AG09319 (cell line): ENCODE measurements at regions not wholly inside any gene's neighbourhood (a gene's known extent, or its start where the extent isn't known, plus 50 kb on each side); places are given as distances from the start of the nearest gene placed in this dataset.

Experiments used
- DNase-seq: peaks from one replicate; pipeline ENCODE4 v3.0.0-alpha.2; 2010; ENCODE audit warnings: low read depth; ENCODE audit errors: extremely low read depth
- TF ChIP-seq, protein P1 (sequence below): IDR thresholded peaks from 2 replicates; pipeline ENCODE4 v1.5.1; 2011; ENCODE audit warnings: low read depth, mild to moderate bottlenecking, inconsistent platforms, low read length, moderate library complexity

DNA sequence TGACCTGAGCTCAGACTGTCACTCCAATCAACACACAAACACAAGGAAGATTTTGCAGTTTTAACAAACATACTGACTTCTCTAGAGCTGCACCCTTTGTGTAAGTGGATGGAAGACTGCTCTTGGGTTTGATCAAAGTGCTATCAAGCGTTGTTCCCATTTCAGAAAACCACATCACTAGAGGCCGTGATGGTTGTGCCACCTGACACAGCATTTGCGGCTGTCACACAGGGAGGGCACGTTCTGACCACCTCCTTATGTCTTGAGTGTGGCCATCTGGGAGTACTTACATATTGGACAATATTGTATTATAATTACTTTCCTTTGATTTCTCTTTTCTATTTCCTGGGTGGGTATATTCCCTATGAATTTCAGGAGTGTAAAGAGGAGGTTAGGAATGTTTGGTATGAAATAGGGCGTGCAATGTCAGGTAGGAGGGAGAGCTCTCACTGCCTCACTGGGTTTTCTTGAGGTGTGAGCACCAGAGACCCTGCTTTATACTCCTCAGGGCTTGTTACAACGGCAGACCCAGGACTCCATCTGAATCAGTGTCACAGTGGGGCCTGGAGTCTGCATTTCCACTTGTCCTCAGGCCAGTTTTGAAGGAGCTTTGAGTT lies 74.3 kb downstream of the SYNE3 start:
- TF ChIP-seq, protein P1, sequence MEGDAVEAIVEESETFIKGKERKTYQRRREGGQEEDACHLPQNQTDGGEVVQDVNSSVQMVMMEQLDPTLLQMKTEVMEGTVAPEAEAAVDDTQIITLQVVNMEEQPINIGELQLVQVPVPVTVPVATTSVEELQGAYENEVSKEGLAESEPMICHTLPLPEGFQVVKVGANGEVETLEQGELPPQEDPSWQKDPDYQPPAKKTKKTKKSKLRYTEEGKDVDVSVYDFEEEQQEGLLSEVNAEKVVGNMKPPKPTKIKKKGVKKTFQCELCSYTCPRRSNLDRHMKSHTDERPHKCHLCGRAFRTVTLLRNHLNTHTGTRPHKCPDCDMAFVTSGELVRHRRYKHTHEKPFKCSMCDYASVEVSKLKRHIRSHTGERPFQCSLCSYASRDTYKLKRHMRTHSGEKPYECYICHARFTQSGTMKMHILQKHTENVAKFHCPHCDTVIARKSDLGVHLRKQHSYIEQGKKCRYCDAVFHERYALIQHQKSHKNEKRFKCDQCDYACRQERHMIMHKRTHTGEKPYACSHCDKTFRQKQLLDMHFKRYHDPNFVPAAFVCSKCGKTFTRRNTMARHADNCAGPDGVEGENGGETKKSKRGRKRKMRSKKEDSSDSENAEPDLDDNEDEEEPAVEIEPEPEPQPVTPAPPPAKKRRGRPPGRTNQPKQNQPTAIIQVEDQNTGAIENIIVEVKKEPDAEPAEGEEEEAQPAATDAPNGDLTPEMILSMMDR, result no peak
- no peak for DNase-seq

DNA sequence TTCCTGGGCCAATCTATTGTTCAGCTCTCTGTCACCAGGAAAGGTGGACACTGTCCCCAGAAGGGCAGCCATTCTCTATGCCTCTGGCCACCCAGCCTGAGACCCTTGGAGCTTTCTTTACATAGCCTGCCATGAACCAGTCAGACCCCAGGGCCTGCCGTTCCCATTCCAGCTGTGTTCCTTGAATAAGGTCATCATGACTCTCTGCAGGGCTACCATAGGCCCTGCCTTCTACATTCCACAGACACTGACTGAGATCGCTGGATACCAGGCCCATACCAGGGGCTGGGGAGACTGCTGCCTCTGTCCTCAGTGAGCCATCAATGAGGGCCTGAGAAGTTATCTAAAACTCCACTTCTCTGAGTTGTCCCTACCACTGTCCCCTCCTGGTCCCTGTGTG lies 75.5 kb downstream of the SYNE3 start:
- DNase-seq, result no peak
- TF ChIP-seq, protein P1, result no peak

DNA sequence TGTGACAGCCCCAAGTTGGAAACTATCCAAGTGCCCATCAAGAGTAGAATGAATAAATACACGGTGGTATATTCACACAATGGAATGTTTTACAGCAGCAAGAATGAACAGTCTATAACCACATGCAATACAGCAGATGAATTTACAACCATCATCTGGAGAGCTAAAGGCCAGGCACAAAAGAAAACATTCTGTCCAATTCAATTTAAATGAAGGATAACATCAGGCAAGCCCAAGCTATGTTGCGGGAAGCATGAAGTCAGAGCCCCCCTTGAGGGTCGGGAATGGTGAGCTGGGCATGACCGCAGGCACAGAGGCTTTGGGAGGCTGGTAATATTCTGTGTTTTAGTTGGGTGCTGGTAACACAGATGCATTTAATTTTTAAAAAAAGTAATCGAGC lies 76.0 kb downstream of the SYNE3 start:
- DNase-seq, result no peak
- TF ChIP-seq, protein P1, result no peak

DNA sequence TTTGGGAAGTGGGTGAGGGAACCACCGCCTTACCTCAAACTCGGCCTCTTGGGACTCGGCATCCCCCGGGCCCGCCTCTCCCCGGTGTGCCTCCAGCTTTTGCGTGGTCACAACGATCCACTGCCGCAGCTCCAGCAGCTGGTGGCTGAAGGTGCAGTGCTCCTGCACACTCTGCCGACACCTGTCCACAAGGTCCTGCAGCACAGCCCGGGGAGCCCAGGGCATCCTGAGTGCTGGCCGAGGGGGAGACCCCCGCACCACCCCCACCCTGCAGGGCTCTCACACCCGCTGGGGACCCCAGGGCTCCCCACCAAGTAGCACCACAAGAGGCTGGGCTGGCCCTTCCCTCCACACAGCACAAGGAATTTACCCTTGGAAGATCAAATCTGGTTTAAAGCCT lies 76.6 kb downstream of the SYNE3 start:
- DNase-seq, result no peak
- TF ChIP-seq, protein P1, result no peak

DNA sequence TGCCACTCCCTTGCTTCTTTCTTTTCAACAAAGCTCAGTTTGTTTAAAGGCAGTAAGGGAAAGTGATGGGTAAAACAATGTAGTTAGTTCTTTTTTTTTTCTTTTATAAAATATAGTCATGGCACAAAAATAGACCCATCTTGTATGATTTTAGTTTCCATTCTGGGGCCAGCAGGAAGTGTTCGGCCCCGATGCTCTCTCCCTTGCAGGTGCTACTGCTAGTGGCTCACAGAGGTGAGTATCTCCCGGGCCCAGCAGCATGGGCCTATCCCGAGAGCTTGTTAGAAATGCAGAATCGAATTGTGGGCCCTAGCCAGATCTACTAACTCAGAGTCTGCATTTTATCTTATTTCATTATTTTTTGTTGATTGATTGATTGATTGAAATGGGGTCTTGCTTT lies 78.7 kb downstream of the SYNE3 start:
- DNase-seq, result no peak
- TF ChIP-seq, protein P1, result no peak

DNA sequence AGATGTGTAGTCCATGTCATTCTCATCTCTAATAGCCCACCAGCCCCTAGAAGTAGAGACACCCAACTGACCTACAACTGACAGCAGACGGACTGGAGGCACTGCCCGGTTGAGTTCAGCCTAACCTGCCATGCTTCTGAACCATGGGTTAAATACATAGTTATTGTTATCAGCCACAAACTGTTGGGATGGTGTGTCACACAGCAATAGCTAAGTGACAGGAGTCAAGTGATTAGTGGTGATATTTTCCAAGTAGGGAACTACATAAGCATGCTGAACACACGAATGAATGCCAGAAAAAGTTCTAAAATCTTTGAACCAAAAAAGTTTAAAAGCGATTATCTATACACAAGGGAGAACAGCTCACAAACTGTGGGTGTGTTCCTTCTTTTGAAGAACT lies 80.1 kb downstream of the SYNE3 start:
- DNase-seq, result no peak
- TF ChIP-seq, protein P1, result no peak

DNA sequence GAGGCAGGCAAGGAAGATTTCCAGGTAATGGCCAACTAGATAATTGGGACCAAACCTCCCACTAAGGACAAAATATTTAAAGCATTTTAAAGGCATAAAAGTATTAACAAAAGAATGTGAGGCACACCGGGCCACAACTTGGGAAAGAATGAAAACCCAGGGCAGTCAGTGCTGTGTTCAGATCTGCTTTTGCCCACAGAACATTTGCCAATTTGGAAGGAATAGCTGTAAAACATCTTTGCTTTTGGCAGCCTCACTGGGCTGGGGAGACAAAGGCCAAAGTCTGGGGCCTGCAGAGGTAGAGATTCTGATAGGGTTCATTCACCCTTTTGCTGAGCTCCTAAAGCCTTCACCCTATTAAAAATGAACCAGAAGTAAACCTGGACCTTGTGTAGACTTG lies 82.3 kb downstream of the SYNE3 start:
- no peak for DNase-seq
- TF ChIP-seq, protein P1, result no peak
